Ascending aorta (tissue), 2 donors: ENCODE measurements at regions not wholly inside any gene's neighbourhood (a gene's known extent, or its start where the extent isn't known, plus 50 kb on each side); places are given as distances from the start of the nearest gene placed in this dataset.

Source experiments
- DNase-seq, 2 donors: peaks; one replicate each; pipeline ENCODE4 v3.0.0-alpha.2; 2019; ENCODE audit warnings: low spot score in 2 of 2
- H3K27ac ChIP-seq, 2 donors: fragments of 200-600 bp; sonication (generic); one replicate each; pipeline ENCODE4 v1.5.1; 2016 to 2017; ENCODE audit warnings: mild to moderate bottlenecking in 1 of 2
- H3K27me3 ChIP-seq: fragments of 200-600 bp; sonication (generic); one replicate; pipeline ENCODE4 v1.5.1; 2017
- H3K36me3 ChIP-seq, 2 donors: fragments of 200-600 bp; sonication (generic); one replicate each; pipeline ENCODE4 v1.5.1; 2016
- H3K4me1 ChIP-seq, 2 donors: fragments of 200-600 bp; sonication (generic); one replicate each; pipeline ENCODE4 v1.5.1; 2016 to 2017; ENCODE audit warnings: mild to moderate bottlenecking in 1 of 2
- H3K4me3 ChIP-seq, 2 donors: fragments of 200-600 bp; sonication (generic); one replicate each; pipeline ENCODE4 v1.5.1; 2016 to 2017; ENCODE audit warnings: mild to moderate bottlenecking in 1 of 2
- H3K9me3 ChIP-seq, 2 donors: fragments of 200-600 bp; sonication (generic); one replicate each; pipeline ENCODE4 v1.5.1; 2016
- intact Hi-C: fragments of 100-400 bp; cut with DNase I; formaldehyde crosslinking; loops from one replicate; pipeline ENCODE4 v1.15.1; 2023
- TF ChIP-seq, protein P1 (sequence below), 3 experiments: fragments of 200-600 bp in 2 of 3; fragments of 450-650 bp in 1 of 3; sonication (generic) in 2 of 3; IDR thresholded peaks; one replicate each; pipeline ENCODE4 v1.5.1; 2016 to 2019; ENCODE audit warnings: antibody characterized with exemption in 3 of 3, mild to moderate bottlenecking in 1 of 3, moderate library complexity in 1 of 3

DNA sequence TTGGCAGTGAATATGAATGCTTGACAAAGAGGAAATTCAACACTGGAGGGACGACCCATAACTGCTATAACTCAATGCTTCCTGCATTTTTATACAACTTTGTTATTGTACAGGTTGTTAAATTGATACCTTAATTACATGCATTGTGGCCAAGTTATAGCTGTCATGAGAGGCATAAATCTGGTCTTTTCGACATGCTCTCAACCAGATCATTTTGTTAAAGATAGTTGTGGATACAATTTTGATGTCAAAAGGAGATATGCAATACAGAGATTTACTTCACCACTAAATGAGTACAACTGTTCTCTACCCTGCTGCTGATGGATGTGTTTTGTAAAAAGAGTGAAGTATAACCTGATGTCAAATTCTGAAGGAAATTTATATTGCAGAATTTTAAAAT is 946.0 kb downstream of the GALC start:
- TF ChIP-seq, protein P1, sequence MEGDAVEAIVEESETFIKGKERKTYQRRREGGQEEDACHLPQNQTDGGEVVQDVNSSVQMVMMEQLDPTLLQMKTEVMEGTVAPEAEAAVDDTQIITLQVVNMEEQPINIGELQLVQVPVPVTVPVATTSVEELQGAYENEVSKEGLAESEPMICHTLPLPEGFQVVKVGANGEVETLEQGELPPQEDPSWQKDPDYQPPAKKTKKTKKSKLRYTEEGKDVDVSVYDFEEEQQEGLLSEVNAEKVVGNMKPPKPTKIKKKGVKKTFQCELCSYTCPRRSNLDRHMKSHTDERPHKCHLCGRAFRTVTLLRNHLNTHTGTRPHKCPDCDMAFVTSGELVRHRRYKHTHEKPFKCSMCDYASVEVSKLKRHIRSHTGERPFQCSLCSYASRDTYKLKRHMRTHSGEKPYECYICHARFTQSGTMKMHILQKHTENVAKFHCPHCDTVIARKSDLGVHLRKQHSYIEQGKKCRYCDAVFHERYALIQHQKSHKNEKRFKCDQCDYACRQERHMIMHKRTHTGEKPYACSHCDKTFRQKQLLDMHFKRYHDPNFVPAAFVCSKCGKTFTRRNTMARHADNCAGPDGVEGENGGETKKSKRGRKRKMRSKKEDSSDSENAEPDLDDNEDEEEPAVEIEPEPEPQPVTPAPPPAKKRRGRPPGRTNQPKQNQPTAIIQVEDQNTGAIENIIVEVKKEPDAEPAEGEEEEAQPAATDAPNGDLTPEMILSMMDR (IDR thresholded peaks at IDR 0.05) = no peak
- intact Hi-C loops = no loop called here

DNA sequence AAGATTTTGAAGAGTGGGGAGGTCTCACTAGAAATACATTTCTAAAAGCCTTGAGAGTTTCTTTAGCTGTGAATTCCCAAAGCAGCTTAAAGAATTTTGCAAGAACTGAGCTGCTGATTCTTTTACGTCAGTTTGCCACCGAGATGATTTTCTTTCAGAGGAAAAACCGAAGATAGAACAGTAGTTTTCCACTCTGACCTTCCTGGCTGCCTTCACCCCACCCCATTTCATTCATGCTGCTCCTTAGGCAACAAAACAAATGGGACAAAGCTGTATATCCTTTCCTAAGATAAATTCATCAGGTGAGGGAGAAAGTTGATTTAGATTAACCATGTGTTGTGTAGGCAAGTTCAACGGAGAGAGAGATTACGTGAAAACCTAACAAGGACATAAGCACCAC is 947.0 kb downstream of the GALC start:
- Histone ChIP-seq H3K27me3 (no peaks in the 10 kb centered on the region), H3K4me1 (no peaks in the 10 kb centered on the region), H3K27ac (no peak overlapping the region), H3K36me3 (no peaks in the 10 kb centered on the region), H3K9me3 (no peaks in the 10 kb centered on the region), H3K4me3 (no peak overlapping the region)
- DNase-seq = no peak
- TF ChIP-seq, protein P1 (IDR thresholded peaks at IDR 0.05) = no peak
- intact Hi-C loops = no loop called here

More for the DNA sequence above, 946.0 kb downstream of the GALC start:
- no peak overlapping the region for H3K27ac ChIP-seq
- no peaks in the 10 kb centered on the region for H3K27me3 ChIP-seq
- H3K4me1 ChIP-seq = no peaks in the 10 kb centered on the region
- no peak for DNase-seq
- no peaks in the 10 kb centered on the region for H3K9me3 ChIP-seq
- H3K4me3 ChIP-seq = no peak overlapping the region
- H3K36me3 ChIP-seq = no peaks in the 10 kb centered on the region

DNA sequence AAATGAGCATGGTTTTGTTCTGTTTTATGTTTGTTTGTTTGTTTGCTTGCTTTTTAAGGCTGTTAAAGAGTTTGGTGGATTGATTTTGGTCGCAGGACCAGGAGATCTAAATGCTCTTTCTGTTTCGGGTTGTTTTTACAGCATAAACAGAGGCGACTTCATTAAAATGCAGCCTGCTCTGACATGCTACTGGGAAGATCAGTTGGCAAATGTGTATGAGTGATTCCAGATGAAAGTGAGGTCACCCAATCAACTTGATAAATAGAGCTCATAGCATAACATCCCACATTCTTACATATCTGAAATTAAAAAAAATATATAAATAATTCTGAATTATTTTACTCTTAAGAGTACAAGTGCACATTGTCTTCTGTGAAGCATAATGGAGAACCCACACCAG is 947.7 kb downstream of the GALC start:
- no peak overlapping the region for H3K4me3 ChIP-seq
- H3K27me3 ChIP-seq = no peaks in the 10 kb centered on the region
- intact Hi-C loops = no loop called here
- H3K4me1 ChIP-seq = no peaks in the 10 kb centered on the region
- H3K36me3 ChIP-seq = no peaks in the 10 kb centered on the region
- no peak for DNase-seq
- no peak overlapping the region for H3K27ac ChIP-seq
- TF ChIP-seq, protein P1 (IDR thresholded peaks at IDR 0.05) = no peak
- H3K9me3 ChIP-seq = no peaks in the 10 kb centered on the region

GRCh38 chr14:87044807-87045206 is 948.2 kb downstream of the GALC start:
- Histone ChIP-seq H3K4me1 (no peaks in the 10 kb centered on the region), H3K27me3 (no peaks in the 10 kb centered on the region), H3K36me3 (no peaks in the 10 kb centered on the region), H3K27ac (no peak overlapping the region), H3K4me3 (no peak overlapping the region), H3K9me3 (no peaks in the 10 kb centered on the region)
- no peak for DNase-seq
- intact Hi-C loops = no loop called here
- TF ChIP-seq, protein P1 (IDR thresholded peaks at IDR 0.05) = no peak

- no peaks in the 10 kb centered on the region for H3K4me1 ChIP-seq
- intact Hi-C loops = no loop called here
- H3K36me3 ChIP-seq = no peaks in the 10 kb centered on the region
- TF ChIP-seq, protein P1 (IDR thresholded peaks at IDR 0.05) = no peak
- DNase-seq = no peak
- no peak overlapping the region for H3K27ac ChIP-seq
- no peaks in the 10 kb centered on the region for H3K9me3 ChIP-seq
- H3K4me3 ChIP-seq = no peak overlapping the region
- H3K27me3 ChIP-seq = no peaks in the 10 kb centered on the region
Observed at GRCh38 chr14:87043667-87044200, 949.2 kb downstream of the GALC start.

DNA sequence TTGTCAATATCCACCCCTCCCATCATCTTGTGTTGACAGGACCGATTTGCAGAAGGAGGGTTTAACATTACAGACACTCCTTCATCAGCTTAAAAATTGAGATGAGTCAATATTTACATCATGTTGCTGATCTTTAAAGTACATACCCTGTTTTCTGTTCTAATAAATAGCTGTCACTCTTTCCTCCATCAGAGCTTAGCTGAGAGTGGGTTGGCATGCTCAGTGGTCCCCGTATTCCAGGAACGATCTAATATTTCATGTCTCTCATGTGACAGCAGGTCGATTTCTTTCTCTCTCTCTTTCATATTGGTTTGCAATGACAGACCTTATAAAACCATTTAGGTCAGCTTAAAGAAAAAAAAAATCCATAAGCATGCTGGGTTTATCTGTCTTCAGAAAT is 950.6 kb downstream of the GALC start:
- intact Hi-C loops = no loop called here
- Histone ChIP-seq H3K4me1 (no peaks in the 10 kb centered on the region), H3K27ac (no peak overlapping the region), H3K36me3 (no peaks in the 10 kb centered on the region), H3K4me3 (no peak overlapping the region), H3K9me3 (no peaks in the 10 kb centered on the region), H3K27me3 (no peaks in the 10 kb centered on the region)
- TF ChIP-seq, protein P1 (IDR thresholded peaks at IDR 0.05) = no peak
- no peak for DNase-seq
